H1 (cell line): ENCODE measurements at regions not wholly inside any gene's neighbourhood (a gene's known extent, or its start where the extent isn't known, plus 50 kb on each side); places are given as distances from the start of the nearest gene placed in this dataset.

Experiments
- BCL11A ChIP-seq, 2 experiments: IDR thresholded peaks; one replicate each; pipeline ENCODE4 v1.6.1; 2011; ENCODE audit warnings: low read depth in 2 of 2, low read length in 2 of 2, mild to moderate bottlenecking in 2 of 2
- BRCA1 ChIP-seq: IDR thresholded peaks from 2 replicates; pipeline ENCODE4 v1.6.1; 2012; ENCODE audit warnings: low read depth, low read length, improper control_type of control experiment
- CREB1 ChIP-seq: IDR thresholded peaks from 2 replicates; pipeline ENCODE4 v1.6.1; 2012; ENCODE audit warnings: inconsistent platforms
- HDAC2 ChIP-seq, 2 experiments: fragments of 300-600 bp in 1 of 2; sonication (generic) in 1 of 2; IDR thresholded peaks; 2 replicates each; pipeline ENCODE4 v1.6.1; 2011 to 2012; ENCODE audit warnings: low read depth in 2 of 2, low read length in 2 of 2, mild to moderate bottlenecking in 2 of 2, moderate library complexity in 2 of 2, borderline replicate concordance in 1 of 2, inconsistent platforms in 1 of 2
- MAFK ChIP-seq: IDR thresholded peaks from 2 replicates; pipeline ENCODE4 v1.6.1; 2012; ENCODE audit warnings: low read depth, mild to moderate bottlenecking, improper control_type of control experiment, low read length
- POU5F1 ChIP-seq: IDR thresholded peaks from 2 replicates; pipeline ENCODE4 v1.6.1; 2011; ENCODE audit warnings: low read depth, mild to moderate bottlenecking, low read length, moderate library complexity
- RBBP5 ChIP-seq: IDR thresholded peaks from 2 replicates; pipeline ENCODE4 v1.7.1; 2012; ENCODE audit warnings: low read depth, mild to moderate bottlenecking, inconsistent platforms, low read length, moderate library complexity, borderline replicate concordance
- SRF ChIP-seq: IDR thresholded peaks from 2 replicates; pipeline ENCODE4 v1.6.1; 2011; ENCODE audit warnings: mild to moderate bottlenecking, low read depth, low read length, moderate library complexity
- TBP ChIP-seq: IDR thresholded peaks from 2 replicates; pipeline ENCODE4 v1.6.1; 2011; ENCODE audit warnings: low read depth, low read length, improper control_type of control experiment
- TF ChIP-seq, protein P1 (sequence below): fragments of 300-600 bp; sonication (generic); IDR thresholded peaks from 2 replicates; pipeline ENCODE4 v1.7.1; 2012; ENCODE audit warnings: low read length, moderate library complexity, mild to moderate bottlenecking, inconsistent platforms; ENCODE audit not compliant: insufficient replicate concordance

DNA sequence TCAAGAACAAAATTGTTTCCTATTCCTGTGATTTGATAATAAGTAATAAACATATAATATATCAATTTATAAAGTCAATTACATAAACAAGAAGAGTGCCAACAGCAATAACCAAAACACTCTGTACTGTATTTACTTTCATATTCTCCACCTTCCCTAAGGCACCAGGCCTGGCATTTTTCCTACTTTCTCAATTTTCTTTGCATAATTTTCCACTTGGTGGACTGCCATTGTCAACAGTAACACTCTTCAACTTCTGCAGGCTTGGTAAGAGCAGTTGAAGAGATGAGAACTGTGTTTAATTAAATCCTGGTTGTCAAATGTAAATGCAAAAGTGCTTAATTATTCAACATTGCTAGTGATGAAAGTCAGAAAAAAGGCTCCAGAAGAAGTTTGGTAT, 229.8 kb upstream of the PLSCR5 start (continued):
- TF ChIP-seq, protein P1, sequence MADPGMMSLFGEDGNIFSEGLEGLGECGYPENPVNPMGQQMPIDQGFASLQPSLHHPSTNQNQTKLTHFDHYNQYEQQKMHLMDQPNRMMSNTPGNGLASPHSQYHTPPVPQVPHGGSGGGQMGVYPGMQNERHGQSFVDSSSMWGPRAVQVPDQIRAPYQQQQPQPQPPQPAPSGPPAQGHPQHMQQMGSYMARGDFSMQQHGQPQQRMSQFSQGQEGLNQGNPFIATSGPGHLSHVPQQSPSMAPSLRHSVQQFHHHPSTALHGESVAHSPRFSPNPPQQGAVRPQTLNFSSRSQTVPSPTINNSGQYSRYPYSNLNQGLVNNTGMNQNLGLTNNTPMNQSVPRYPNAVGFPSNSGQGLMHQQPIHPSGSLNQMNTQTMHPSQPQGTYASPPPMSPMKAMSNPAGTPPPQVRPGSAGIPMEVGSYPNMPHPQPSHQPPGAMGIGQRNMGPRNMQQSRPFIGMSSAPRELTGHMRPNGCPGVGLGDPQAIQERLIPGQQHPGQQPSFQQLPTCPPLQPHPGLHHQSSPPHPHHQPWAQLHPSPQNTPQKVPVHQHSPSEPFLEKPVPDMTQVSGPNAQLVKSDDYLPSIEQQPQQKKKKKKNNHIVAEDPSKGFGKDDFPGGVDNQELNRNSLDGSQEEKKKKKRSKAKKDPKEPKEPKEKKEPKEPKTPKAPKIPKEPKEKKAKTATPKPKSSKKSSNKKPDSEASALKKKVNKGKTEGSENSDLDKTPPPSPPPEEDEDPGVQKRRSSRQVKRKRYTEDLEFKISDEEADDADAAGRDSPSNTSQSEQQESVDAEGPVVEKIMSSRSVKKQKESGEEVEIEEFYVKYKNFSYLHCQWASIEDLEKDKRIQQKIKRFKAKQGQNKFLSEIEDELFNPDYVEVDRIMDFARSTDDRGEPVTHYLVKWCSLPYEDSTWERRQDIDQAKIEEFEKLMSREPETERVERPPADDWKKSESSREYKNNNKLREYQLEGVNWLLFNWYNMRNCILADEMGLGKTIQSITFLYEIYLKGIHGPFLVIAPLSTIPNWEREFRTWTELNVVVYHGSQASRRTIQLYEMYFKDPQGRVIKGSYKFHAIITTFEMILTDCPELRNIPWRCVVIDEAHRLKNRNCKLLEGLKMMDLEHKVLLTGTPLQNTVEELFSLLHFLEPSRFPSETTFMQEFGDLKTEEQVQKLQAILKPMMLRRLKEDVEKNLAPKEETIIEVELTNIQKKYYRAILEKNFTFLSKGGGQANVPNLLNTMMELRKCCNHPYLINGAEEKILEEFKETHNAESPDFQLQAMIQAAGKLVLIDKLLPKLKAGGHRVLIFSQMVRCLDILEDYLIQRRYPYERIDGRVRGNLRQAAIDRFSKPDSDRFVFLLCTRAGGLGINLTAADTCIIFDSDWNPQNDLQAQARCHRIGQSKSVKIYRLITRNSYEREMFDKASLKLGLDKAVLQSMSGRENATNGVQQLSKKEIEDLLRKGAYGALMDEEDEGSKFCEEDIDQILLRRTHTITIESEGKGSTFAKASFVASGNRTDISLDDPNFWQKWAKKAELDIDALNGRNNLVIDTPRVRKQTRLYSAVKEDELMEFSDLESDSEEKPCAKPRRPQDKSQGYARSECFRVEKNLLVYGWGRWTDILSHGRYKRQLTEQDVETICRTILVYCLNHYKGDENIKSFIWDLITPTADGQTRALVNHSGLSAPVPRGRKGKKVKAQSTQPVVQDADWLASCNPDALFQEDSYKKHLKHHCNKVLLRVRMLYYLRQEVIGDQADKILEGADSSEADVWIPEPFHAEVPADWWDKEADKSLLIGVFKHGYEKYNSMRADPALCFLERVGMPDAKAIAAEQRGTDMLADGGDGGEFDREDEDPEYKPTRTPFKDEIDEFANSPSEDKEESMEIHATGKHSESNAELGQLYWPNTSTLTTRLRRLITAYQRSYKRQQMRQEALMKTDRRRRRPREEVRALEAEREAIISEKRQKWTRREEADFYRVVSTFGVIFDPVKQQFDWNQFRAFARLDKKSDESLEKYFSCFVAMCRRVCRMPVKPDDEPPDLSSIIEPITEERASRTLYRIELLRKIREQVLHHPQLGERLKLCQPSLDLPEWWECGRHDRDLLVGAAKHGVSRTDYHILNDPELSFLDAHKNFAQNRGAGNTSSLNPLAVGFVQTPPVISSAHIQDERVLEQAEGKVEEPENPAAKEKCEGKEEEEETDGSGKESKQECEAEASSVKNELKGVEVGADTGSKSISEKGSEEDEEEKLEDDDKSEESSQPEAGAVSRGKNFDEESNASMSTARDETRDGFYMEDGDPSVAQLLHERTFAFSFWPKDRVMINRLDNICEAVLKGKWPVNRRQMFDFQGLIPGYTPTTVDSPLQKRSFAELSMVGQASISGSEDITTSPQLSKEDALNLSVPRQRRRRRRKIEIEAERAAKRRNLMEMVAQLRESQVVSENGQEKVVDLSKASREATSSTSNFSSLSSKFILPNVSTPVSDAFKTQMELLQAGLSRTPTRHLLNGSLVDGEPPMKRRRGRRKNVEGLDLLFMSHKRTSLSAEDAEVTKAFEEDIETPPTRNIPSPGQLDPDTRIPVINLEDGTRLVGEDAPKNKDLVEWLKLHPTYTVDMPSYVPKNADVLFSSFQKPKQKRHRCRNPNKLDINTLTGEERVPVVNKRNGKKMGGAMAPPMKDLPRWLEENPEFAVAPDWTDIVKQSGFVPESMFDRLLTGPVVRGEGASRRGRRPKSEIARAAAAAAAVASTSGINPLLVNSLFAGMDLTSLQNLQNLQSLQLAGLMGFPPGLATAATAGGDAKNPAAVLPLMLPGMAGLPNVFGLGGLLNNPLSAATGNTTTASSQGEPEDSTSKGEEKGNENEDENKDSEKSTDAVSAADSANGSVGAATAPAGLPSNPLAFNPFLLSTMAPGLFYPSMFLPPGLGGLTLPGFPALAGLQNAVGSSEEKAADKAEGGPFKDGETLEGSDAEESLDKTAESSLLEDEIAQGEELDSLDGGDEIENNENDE, result no peak
- TF ChIP-seq BCL11A (IDR thresholded peaks at IDR 0.05; ENCODE audit: low read depth in 2 of 2, low read length in 2 of 2) (no peak), RBBP5 (no peak), MAFK (no peak), CREB1 (no peak), POU5F1 (no peak), SRF (no peak), BRCA1 (no peak), TBP (no peak), HDAC2 (IDR thresholded peaks at IDR 0.05; ENCODE audit: borderline replicate concordance in 1 of 2, low read depth in 2 of 2, low read length in 2 of 2) (no peak)
